GM21825 (cell line): ENCODE measurements at regions not wholly inside any gene's neighbourhood (a gene's known extent, or its start where the extent isn't known, plus 50 kb on each side); places are given as distances from the start of the nearest gene placed in this dataset.

Experiments used
- ATAC-seq: cut with Tn5 transposase; IDR thresholded peaks from one replicate; pipeline ENCODE4 v1.9.1; 2021; ENCODE audit warnings: mild to moderate bottlenecking, moderate library complexity; ENCODE audit not compliant: unreplicated experiment

DNA sequence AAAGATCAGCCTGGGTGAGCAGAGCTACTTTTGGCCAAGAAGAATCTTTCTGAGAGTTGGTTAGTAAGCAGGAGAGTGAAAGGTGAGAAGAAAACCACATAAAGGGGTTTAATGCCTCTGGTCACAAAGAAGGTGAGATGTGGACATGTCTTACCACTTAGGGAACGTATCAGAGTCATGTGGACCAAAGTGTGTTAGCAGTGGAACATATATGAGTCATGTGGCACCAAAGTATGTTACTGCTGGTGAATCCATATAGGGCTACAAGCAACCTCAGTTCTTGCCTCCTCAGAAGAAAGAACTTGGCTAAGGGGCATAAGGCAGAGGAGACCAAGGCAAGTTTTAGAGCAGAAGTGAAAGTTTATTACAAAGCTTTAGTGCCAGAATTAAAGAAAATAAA, 411.6 kb upstream of the NEGR1 start:
- ATAC-seq: no peak

- ATAC-seq: no peak
These were observed 411.0 kb upstream of the NEGR1 start for GRCh38 chr1:72693376-72693775.

DNA sequence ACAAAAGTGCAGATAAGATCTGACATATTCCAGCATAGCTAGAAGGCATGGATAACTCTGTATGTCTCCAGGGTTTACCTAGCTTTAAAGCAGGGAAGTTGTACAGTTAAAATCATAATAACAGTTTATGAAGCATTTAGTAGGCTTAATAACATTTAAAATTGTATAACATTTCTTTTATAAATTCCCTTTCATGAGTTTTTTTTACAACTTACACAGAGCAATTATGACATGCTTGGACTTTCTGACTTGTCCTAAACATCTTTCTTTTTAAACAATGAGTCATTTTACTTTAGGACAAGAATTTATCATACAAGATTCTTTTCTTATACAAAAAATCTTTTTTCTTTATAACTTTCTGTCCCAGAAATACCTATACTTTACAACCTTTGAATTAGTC, 408.5 kb upstream of the NEGR1 start:
- no peak for ATAC-seq

DNA sequence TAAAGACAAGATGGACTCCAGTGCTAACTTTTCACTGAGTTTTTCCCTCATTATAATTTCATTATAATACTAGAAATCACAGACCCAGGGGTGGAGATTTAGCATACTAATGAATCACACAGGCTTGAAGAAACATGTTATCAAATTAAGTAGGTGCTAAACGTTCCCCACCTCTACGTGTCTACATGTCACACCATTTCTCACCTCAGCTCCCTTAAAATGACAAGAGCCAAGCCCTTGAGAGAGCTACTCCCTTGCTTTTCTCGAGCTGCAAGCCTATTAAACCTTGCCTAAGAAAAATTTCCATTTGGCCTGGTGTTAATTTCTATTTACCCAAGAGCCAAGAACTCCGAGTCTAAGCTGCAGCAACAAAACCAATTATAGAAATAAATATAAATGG, 396.3 kb upstream of the NEGR1 start:
- ATAC-seq: no peak

DNA sequence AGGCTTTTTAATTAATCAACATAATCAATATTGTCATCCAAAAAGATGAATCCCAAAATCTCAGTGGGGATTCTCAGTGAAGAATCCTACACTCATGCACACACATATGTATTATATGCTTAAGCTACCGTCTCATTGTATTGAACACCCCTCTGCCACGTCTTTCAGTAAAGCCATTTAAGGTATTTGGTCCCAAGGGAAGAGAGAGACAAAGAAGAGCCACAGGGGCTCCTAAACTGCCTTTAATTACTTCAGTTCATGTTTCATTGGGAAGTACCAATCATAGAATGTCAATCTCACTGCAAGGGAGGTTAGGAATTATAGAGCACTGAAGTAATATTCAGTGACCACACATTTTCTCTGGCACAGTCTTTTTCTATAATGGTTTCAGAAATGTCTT, 388.6 kb upstream of the NEGR1 start:
- ATAC-seq: no peak

- ATAC-seq: no peak
These were observed 380.6 kb upstream of the NEGR1 start for GRCh38 chr1:72662918-72663317.

DNA sequence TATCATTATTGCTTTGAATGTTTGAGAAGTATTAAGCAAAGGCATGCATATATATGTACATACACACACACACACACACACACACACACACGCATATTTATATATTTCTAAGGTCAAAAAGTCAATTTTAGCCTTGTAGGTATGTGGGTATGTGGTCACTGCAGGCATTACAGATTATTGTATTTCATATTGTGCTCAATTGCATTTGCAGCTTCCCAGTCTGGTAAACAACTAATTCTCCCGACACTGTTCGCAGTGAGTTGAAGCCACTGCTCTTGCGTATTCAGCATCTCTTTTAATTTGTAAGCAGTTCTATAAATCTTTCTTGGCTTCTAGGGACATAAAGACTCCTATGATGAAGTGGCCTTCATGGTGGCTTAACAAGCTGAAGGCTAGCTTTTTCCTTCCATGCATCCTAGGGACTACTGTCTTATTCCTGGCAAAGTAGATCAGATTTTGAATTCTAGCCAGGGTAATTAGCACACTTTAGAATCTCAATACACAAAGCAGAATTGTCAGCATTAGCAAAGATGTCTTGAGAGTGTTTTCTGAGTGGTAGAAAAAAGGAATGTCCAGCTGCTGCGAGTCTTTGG, 368.6 kb upstream of the NEGR1 start:
- ATAC-seq: no peak

GRCh38 chr1:72649991-72650390, 367.7 kb upstream of the NEGR1 start:
- no peak for ATAC-seq

GRCh38 chr1:72649211-72649888, 367.0 kb upstream of the NEGR1 start:
- no peak for ATAC-seq

- no peak for ATAC-seq
These were observed 366.1 kb upstream of the NEGR1 start for GRCh38 chr1:72648465-72648864.

DNA sequence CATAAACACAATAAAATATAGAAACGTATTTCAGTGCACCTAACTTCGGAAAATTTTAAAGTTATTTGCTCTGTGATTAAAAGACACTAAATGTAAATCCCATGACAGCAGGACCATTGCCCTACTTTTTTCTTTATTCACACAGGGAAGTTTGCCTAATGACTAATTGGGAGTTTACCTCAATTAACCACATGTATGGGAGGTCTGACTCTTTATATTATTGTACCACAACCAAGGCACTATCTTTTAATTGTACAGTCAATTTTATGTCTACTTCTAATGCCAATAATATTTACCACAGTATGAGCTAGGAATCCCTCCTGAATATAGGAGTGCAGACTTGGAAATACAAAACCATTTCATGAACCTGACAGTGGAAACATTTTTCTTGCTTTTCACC, 360.8 kb upstream of the NEGR1 start:
- no peak for ATAC-seq

DNA sequence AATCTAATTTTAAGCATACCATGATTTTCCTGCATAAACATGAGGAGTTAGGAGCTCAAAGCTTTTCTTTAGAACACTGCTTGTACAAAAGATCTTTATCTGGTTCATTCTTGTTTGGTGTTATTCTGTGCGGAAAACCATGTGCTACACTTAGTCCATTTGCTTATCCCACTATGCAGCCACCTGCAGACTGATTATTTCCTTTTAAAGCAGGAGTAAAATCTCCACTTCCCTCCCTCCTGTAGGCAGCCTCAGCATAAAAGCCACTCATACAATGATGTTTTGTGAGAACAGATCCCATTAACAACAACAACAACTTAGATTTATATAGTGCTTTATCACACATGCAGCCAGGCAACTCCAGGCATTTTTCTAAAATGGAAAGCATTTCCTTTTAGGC, 355.3 kb upstream of the NEGR1 start:
- no peak for ATAC-seq

DNA sequence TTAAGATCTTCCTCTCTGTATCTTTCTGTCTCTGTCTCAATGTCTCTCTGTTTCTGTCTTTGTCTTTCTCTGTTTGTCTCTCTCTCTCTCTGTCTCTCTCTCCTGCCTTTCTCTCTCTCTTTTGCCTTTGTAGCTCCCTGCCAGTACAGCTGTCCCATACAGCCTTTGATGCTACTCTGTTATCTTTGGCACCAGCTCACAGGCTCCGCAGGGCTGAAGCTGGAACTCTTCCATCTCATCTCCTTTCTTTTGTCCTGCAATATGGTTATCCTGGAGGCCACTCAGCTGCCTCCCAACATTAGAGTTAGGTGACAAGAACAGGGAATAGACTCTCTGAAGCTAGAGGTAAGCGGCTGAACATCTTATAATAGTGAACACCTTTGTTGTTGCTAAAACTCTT, 354.3 kb upstream of the NEGR1 start:
- ATAC-seq: no peak

DNA sequence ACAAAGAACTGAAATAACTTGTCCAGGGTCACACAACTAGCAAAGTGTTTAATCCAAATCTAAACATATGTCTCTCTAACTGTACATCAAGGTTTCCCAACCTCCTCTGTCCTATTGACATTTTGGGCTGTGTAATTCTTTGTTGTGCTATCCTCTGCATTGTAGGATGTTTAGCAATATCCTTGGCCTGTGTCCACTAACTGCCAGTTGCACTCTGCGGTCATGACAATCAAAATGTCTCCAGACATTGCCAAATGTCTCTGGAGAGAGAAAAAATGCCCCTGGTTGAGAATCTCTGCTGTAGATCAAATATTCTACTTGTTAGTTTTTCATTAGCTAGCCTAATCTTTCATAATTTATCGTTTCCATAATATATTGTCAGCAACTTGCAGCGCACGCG, 353.4 kb upstream of the NEGR1 start:
- ATAC-seq: no peak

- ATAC-seq: no peak
These were observed 352.6 kb upstream of the NEGR1 start for GRCh38 chr1:72634946-72635345.

- no peak for ATAC-seq
These were observed 349.1 kb upstream of the NEGR1 start for GRCh38 chr1:72631449-72631848.

DNA sequence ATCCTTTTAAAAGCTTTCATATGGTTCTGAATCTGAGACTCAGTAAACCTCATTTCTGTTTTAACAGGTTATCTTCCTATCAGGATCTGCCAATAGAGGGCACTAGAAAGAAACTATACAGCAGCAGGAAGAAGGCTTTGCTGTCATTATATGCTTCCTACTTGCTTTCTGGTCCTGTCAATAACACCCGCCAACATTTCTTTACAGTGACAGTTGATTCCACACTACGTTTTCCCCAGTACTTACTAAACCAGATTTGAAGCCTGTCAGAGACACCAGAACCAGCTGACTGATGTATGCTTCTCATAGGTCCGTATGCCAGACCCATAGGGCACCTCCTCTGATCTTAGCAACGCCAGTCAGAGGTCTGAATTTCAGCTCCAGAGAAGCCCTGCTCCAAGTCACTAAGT, 341.0 kb upstream of the NEGR1 start:
- peak; percentile 88 for ATAC-seq

DNA sequence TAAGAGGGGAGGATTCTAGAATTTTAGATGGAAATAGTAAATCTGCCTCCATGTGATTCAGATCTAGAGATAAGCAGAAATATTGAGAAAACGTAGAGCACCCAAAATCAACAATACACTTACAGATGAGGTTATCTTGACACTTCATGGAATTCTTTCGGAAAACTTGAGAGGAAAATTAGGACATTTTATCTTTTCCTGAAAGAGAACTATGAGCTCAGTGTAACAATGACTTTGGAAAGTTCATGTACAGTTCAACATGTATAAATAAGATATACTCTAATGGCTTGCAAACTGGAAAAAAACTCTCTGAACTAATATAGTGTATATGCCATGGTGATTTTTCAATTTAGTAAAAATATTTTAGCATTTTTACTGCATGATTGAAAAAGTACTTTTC, 338.1 kb upstream of the NEGR1 start:
- ATAC-seq: no peak

DNA sequence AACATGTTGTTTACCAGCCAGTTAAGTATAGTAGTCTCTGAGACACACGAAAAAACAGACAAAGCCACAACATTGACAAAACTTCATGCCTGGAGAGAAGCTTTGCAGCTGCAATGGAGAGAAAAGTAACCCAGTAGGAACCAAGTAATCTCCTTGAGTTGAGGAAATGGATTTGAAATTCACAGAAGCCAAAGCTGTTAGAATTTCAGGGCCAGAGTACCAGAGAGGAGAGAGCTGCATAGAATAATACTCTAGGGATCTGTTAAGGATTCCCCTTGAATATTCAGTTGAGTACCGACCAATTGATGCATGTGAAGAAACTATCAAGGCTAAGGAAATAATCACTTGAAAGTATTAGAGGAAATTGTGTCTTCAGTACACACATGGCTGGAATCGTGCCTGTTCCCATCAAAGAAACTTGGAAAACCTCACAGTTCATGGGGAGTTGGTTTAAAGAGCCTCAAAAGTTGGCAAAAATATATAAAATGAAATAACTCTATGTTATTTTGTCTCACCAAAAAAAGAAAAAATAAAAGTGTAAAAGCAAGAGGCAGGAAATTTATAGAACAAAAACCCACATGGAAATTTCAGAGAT, 324.0 kb upstream of the NEGR1 start:
- no peak for ATAC-seq

DNA sequence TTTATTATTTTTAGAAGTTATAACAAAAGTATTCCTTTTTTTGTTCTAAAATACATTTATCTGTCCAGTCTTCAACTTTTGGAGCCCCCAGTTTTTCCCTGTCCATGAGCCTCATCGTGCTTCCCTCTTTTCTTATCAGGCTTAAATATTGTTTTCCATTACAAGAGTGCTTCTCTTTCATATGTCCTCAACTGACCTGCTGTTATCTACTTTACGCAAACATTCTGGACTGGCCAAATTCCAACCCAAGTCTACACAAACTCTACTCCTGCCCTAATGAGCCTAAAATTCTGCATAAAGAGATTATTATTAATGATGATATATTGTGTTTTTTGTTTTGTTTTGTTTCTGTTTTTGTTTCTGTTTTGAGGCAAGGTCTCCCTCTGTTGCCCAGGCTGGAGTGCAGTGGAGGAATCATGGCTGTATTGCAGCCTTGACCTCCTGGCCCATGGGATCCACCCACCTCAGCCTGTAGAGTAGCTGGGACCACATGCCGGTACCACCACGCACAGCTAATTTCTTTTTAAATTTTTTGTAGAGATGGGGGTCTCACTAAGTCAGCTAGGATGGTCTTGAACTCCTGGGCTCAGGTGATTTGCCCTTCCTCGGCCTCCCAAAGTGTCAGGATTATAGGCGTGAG, 318.8 kb upstream of the NEGR1 start:
- ATAC-seq: no peak

DNA sequence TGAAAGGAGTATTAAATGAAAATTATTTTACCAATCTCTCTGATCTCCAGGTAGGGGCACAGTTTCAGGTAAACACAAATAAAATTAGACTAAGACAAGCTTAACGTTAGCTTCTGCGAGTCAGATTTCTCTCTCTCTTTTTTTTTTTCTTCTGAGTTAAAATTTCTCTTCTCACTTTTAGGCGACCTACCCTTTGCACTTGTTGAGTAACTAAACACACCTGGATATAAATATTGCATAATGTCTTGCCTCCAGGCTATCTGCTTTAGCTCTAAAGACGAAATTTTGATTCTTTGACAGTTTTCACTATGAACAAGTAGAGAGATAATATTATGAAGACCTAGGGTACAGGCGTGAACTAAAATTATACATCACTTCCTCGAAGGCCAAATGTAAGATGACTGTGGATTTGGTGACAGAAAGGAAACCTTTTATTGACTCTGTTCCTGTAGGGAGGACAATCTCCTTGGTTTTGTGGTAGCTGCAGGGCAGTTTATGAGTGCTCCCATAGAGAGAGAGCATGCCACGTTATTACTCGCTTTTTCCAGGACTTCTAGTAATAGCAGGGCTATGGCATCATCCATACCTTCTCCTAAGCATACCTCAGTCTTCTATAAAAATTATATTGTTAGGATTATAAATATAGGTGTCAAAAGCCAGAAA, 303.8 kb upstream of the NEGR1 start:
- ATAC-seq: no peak

- ATAC-seq: no peak
These were observed 297.3 kb upstream of the NEGR1 start for GRCh38 chr1:72579629-72580028.
